ENCODE measurements at regions not wholly inside any gene's neighbourhood (a gene's known extent, or its start where the extent isn't known, plus 50 kb on each side); places are given as distances from the start of the nearest gene placed in this dataset.

DNA sequence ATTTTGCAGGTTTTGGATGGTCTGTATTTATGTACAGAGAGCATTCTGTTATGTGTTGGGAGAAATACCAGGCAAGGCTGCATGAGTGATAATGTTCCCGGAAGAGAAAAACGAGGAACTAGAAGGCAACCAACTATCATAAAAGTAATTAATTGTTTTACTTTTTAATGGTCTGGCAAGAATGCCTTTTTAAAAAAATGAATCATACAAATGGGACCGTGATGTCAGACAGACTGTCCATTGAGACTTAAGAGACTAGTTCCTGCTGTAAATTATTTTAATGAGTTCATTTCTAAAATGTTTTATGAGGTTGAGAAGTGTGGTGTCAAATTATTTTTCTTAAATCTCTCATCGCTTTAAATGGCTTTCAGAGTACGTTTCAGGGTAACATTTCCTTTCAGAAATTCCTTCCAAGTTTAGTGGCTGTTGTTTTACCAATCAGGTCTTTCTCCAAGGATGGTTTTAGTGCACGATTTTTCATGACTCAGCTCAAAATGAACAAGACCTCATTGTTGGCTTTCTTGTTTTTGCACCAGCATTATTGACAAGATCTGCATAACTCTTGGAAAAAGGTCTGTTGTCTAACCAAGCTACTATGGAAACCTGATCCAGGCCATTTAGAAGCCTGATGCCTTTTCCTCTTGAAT lies 86.1 kb upstream of the ARHGAP5 start:
- H3K36me3 Mint-ChIP-seq, result no peaks in the 10 kb centered on the region
- peaks cover 3 to 11% (median 9%) of the 10 kb centered on the region in 3 donors for H3K9me3 Mint-ChIP-seq
- H3K4me1 Mint-ChIP-seq, result no peaks in the 10 kb centered on the region
- no peak overlapping the region for H3K4me3 Mint-ChIP-seq
- peaks cover 9% of the 10 kb centered on the region for H3K27me3 Mint-ChIP-seq
- no peak overlapping the region for H3K27ac Mint-ChIP-seq

DNA sequence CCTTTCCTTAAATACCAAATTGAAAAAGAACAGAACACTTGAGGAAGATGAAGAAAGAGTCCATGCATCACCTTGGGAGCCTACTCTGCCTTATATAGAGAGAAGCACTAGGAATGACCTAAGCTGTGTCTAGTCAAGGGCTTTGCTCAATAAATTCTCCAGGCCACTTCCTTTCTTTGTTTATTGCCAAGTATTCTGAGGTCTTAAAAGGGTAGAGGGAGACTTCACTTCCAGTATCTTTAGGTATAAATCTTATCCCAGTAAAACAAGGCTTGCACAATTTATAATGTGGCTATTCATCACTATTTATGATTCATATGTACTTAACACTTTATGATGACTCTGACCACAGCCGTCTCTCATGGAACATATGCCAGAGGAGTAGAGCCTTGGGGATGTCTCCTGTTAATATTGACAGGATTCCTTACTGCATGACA lies 85.1 kb upstream of the ARHGAP5 start:
- Mint-ChIP-seq H3K9me3 (peaks cover 0 to 2% (median 0%) of the 10 kb centered on the region in 3 donors), H3K4me1 (no peaks in the 10 kb centered on the region), H3K27ac (no peak overlapping the region), H3K4me3 (no peak overlapping the region), H3K36me3 (no peaks in the 10 kb centered on the region), H3K27me3 (peaks cover 9% of the 10 kb centered on the region)

DNA sequence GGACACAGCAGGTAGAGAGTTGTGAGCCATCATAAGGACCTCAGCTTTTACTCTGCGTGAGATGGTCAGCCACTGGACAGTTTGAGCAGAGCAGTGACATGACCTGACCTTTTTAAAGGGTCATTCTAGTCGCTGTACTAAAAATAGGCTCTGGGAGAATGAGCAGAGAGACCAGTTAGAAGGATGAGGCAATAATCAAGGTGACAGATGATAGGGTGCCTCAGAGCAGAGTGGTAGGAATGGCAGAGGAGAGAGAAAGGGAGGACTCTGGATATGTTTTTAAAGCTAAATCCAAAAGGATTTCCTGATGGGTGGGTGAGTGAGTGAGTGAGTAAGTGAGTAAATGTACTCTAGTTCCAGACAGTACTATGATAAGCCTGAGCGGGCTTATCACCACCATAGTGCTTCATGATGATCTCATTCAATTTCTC lies 83.6 kb upstream of the ARHGAP5 start:
- H3K9me3 Mint-ChIP-seq, result peaks cover 0 to 1% (median 0%) of the 10 kb centered on the region in 3 donors
- H3K4me1 Mint-ChIP-seq, result no peaks in the 10 kb centered on the region
- no peak overlapping the region for H3K27ac Mint-ChIP-seq
- H3K36me3 Mint-ChIP-seq, result no peaks in the 10 kb centered on the region
- no peak overlapping the region for H3K4me3 Mint-ChIP-seq
- peaks cover 5% of the 10 kb centered on the region for H3K27me3 Mint-ChIP-seq

DNA sequence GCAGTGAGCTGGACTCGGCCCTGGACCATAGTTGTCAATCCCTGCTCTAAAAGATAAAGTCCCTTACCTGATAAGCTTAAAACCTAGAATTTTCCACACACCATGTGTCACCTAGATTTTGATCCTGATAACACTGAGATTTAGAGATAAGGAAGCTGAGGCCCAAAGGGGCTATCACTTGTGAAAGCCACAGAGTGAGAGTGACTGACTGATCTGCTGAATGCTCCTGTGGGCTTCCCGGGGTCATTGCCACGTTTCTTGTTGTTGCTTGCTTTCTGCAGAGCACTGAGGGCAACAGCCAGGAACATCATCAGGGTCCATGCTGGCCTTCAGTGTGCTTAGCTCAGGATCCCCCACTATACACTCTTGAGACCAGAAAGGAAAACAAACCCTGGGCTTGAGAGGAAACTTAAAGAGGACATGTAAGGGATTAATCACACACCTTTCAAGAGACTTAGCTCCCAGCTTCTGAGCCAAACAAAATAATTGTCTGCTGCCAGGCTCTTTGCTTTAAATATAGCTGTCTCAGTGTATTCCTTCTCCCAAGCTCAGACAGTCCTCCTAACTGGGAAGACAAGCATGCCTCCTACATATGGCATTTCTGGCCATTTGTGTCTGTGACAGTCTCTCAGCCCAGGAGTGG lies 82.6 kb upstream of the ARHGAP5 start:
- H3K4me1 Mint-ChIP-seq, result no peaks in the 10 kb centered on the region
- H3K27me3 Mint-ChIP-seq, result peaks cover 5% of the 10 kb centered on the region
- no peak overlapping the region for H3K4me3 Mint-ChIP-seq
- H3K36me3 Mint-ChIP-seq, result no peaks in the 10 kb centered on the region
- H3K27ac Mint-ChIP-seq, result no peak overlapping the region
- peaks cover 0 to 1% (median 0%) of the 10 kb centered on the region in 3 donors for H3K9me3 Mint-ChIP-seq

DNA sequence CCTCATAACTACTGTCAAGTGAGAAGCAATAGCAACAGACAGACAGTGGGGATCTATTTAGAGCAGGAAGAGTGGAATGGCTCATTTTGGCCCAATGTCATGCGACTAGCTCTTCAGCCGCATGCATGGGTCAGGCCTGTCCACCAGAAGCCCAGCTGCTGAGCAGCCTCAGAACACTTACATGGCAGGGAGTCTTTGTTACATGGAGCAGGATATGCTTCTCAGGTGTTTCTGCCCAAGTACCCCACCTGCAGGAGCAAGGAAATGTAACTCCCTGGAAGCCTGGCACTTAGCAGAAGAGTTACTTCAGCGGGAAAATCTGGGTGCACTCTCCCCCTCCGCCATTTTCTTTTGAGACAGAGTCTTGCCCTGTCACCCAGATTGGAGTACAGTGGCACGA lies 73.5 kb upstream of the ARHGAP5 start:
- Mint-ChIP-seq H3K27me3 (no peaks in the 10 kb centered on the region), H3K4me3 (no peak overlapping the region), H3K27ac (no peak overlapping the region), H3K9me3 (no peaks in the 10 kb centered on the region), H3K36me3 (no peaks in the 10 kb centered on the region), H3K4me1 (peaks cover 0 to 5% (median 0%) of the 10 kb centered on the region in 3 donors)

DNA sequence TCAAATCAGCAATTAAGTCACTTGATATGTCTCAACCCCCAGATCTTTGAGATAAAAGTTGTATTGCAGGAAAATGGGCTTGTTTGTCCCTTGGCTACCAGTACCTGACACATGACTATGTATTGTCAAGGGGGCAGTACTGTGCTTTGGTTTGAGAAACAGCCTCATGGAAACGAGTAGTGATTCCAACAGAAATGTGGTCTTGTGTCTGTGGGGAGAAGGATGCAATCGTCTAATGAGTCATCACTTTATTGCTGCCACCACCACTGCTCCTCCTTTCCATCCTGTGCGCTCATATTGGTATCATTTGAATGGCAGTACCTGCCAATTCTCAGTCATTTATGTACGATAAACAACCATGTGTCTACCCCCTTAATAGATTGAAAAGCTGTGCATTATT lies 72.8 kb upstream of the ARHGAP5 start:
- no peaks in the 10 kb centered on the region for H3K36me3 Mint-ChIP-seq
- no peaks in the 10 kb centered on the region for H3K27me3 Mint-ChIP-seq
- no peaks in the 10 kb centered on the region for H3K9me3 Mint-ChIP-seq
- H3K4me1 Mint-ChIP-seq, result peaks cover 0 to 5% (median 0%) of the 10 kb centered on the region in 3 donors
- no peak overlapping the region for H3K4me3 Mint-ChIP-seq
- no peak overlapping the region for H3K27ac Mint-ChIP-seq

DNA sequence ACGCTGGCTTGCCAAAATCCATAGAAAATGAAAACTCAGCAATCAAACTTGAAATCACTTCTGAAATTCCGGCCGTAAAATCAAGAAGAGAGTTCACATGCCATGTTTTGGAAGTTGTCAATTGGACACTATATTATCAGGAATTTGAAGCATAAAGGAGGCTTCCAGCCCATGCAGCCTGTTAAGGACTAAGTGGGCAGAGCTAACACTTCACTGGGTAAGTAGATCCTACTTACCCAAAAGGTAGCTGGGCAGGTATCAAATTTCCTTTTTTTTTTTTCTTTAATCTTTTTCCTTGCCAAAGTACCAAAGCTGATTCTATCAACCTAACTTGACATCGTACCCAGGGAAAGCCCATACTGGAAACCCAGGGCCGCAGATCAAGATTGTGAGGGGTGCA lies 71.5 kb upstream of the ARHGAP5 start:
- no peak overlapping the region for H3K4me3 Mint-ChIP-seq
- peaks cover 0 to 5% (median 0%) of the 10 kb centered on the region in 3 donors for H3K4me1 Mint-ChIP-seq
- H3K27ac Mint-ChIP-seq, result no peak overlapping the region
- no peaks in the 10 kb centered on the region for H3K36me3 Mint-ChIP-seq
- H3K9me3 Mint-ChIP-seq, result no peaks in the 10 kb centered on the region
- no peaks in the 10 kb centered on the region for H3K27me3 Mint-ChIP-seq

DNA sequence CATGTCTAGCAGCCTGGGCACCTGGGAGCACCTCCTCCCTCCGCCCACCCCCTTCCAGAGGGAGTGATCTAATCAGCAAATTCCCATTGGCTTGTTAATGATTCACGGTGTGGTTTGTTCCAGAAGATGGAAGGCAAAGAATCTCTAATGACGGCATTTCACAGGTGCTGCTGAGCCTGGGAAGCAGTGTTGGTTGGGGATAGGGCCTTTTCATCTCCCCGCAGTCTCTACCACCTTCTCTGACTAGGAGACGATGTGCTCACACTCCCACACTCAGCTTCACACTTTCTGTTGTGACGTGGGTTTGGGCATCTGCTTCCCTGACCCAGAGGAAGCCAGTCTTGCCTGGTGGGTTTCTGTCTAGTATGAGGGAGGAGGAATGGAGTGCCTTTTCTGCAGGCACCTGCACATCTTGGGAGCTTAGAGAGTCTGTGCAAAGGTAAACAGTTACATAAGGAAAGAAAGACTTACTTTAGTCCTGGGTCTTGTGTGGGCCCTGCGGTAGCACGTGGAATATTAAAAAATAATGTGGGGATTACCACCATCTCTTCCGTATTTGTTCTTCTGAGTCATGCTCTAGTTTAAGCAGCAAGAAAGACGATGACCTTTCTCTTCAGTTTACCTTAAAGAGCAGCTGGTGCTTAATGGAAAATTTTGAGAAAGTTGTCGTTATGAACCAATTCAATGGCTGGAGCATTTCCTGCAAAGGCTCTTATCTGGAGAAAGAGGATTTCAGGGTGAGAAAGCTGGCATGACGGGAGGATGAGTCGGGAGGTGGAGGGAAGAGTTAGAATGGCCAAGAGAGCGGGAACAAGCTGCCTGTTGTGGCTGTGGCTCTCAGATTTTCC lies 70.6 kb upstream of the ARHGAP5 start:
- H3K27ac Mint-ChIP-seq, result no peak overlapping the region
- no peaks in the 10 kb centered on the region for H3K36me3 Mint-ChIP-seq
- no peaks in the 10 kb centered on the region for H3K27me3 Mint-ChIP-seq
- H3K4me1 Mint-ChIP-seq, result peaks cover 0 to 5% (median 0%) of the 10 kb centered on the region in 3 donors
- H3K9me3 Mint-ChIP-seq, result no peaks in the 10 kb centered on the region
- H3K4me3 Mint-ChIP-seq, result no peak overlapping the region

DNA sequence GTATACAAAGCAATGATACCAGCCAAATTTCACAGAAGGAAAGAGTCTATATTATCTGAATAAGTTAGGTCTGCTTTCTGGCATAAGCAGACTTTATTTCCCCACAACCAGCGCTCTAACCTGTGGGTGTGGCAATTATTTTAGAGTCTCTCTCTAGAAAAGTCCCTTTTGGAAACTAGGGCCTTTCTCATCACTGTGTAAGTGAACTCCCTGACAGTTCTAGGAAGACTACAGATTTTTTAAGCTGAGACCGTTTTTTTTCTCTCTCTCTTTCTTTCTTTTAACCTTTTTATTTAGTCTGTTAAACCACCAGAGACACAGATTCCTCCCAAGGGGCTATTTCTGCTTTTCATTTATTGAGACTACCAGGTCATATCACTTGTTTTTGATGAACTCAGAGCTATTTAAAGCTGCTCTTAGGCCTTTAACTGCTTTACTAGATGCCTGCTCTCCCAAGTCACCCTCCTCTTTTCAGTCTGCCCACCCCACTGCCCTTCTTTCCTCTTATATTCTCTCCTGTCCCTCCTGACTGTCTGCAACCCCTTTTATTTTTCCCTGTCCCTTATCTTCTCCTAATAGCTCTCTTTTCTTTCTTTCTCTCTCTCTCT lies 69.2 kb upstream of the ARHGAP5 start:
- Mint-ChIP-seq H3K27ac (no peak overlapping the region), H3K27me3 (no peaks in the 10 kb centered on the region), H3K36me3 (no peaks in the 10 kb centered on the region), H3K4me1 (peaks cover 0 to 5% (median 0%) of the 10 kb centered on the region in 3 donors), H3K4me3 (no peak overlapping the region), H3K9me3 (no peaks in the 10 kb centered on the region)

DNA sequence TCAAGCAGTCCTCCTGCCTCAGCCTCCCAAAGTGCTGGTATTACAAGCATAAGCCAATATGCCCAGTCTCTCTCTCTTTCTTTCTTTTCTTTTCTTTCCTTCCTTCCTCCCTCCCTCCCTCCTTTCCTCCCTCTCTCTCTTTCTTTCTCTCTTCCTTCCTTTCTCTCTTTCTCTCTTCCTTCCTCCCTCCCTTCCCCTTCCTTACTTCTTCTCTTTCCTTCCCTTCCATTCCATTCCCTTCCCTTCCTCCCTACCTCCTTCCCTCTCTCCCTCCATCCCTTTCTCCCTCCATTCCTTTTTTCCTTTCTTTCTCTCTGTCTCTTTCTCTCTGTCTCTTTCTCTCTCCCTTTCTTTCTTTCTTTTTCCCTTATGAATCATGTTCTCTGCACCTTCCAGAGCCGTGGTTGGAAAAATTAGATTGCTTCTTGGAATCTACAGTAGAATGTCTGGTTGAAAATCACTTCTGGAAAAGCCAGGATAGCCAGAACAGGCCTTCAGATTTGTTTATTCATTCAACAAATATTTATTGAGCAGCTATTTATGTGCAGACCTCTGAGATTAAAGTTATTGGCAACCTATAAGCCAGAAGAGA lies 68.4 kb upstream of the ARHGAP5 start:
- Mint-ChIP-seq H3K27me3 (no peaks in the 10 kb centered on the region), H3K9me3 (no peaks in the 10 kb centered on the region), H3K36me3 (no peaks in the 10 kb centered on the region), H3K27ac (no peak overlapping the region), H3K4me3 (no peak overlapping the region), H3K4me1 (peaks cover 0 to 5% (median 0%) of the 10 kb centered on the region in 3 donors)

DNA sequence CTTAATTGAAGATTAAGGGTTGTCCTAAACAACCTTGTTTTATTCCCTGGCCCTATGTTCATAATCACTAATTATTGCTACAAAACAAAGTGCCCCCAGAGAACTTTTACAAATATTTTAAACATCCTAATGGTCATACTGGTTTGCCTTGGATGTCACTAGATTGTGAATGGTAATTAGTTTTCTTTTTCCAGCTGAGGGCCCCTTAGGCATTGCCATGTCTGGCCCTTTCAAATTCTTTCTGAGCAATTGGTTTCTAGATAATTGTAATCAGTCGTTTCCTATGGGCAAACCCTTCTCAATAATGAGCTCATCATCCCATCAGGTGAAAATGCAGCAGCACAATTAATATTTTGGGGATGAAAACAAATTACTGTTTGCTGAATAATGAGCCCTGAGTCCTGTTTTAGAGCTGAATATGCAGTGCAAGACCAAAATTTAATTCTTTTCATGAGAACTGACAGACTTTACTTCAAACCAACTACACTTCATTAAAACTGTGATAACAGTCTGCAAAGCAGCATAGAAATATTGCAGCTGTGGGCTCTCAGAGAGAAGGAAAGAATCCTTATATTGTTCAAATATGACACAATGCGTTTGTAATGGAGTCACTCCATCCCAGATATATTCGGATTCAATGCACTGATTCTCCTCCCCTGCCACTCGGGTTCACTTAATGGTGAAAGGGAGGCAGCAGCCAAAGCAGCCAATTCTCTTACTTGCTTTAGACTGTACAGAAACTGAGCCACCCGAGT lies 67.7 kb upstream of the ARHGAP5 start:
- Mint-ChIP-seq H3K36me3 (no peaks in the 10 kb centered on the region), H3K4me1 (peaks cover 0 to 5% (median 0%) of the 10 kb centered on the region in 3 donors), H3K27me3 (no peaks in the 10 kb centered on the region), H3K9me3 (no peaks in the 10 kb centered on the region), H3K27ac (no peak overlapping the region), H3K4me3 (no peak overlapping the region)

DNA sequence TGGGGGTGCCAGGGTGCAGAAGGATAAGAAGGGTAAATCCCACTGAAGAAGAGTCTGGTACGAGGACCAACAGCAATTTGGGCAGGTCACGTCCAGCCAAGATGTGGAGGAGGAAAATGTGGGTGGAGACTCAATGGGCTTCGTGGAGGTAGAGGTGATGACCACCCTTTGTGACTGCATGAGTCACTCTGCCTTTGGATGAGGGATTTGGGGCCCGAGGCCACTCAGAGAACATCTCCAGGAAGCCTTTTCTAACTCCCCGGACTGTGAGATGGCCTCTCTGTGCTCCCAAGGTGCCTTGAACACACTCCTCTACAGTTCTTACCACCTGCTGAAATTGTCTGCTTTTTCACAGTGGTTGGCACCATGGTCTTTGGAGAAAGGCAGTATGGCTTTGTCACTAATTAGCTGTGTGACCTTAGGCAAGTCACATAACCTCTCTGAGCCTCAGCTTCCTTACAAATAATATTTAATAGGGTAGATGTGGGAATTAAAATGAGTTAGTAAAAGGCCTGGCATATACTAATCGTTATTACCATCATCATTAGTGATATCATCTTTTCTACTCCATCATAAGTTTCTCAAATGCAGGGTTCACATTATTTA lies 67.0 kb upstream of the ARHGAP5 start:
- Mint-ChIP-seq H3K9me3 (no peaks in the 10 kb centered on the region), H3K4me1 (peaks cover 0 to 5% (median 0%) of the 10 kb centered on the region in 3 donors), H3K27ac (no peak overlapping the region), H3K27me3 (no peaks in the 10 kb centered on the region), H3K4me3 (no peak overlapping the region), H3K36me3 (no peaks in the 10 kb centered on the region)

DNA sequence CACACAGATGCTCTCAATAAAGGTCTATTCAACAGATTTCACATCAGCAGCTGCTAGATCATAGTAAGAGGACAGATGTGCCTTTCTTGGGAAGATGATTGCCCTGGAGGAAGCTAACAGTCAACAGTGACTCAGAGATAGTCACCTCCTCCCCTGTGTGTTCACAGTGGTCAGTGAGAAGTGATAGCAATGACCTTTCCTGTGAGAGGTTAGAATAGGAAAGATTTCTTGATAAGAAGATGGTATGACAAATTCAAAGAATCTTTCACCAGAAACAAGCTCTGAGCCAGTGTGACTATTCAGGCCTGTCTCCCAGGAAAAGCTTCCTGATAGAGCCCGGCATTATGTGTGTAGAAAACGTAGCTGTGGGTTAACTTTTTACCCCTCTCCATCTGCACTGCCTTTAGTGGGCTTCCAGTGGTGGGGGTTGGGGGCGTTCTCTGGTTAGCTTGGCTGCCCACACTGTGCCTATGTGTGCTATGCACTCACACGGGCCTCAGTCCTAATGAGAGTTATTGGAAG lies 66.4 kb upstream of the ARHGAP5 start:
- H3K27me3 Mint-ChIP-seq, result no peaks in the 10 kb centered on the region
- no peak overlapping the region for H3K27ac Mint-ChIP-seq
- no peaks in the 10 kb centered on the region for H3K36me3 Mint-ChIP-seq
- no peak overlapping the region for H3K4me3 Mint-ChIP-seq
- H3K4me1 Mint-ChIP-seq, result peaks cover 0 to 5% (median 0%) of the 10 kb centered on the region in 3 donors
- no peaks in the 10 kb centered on the region for H3K9me3 Mint-ChIP-seq

DNA sequence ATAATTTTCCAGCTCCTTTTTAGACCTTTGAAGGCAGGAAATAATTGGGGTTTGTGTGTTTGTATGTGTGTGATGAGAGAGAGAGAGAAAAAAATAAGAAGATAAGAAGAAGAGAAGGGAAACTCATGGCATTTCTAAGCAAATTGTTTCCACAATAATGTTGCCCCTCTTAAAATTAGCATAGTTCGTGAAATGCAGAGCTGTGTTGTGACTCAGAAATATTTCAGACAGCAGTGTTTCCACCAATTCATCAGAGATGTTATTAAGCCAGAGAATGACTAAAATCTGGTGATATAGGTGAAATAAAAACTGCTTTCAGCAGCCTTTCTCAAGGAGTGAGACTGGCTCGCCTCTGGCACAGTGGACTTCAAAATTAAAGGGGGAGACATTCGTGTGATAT lies 65.9 kb upstream of the ARHGAP5 start:
- H3K27ac Mint-ChIP-seq, result no peak overlapping the region
- peaks cover 0 to 5% (median 0%) of the 10 kb centered on the region in 3 donors for H3K4me1 Mint-ChIP-seq
- H3K36me3 Mint-ChIP-seq, result no peaks in the 10 kb centered on the region
- H3K9me3 Mint-ChIP-seq, result no peaks in the 10 kb centered on the region
- H3K27me3 Mint-ChIP-seq, result no peaks in the 10 kb centered on the region
- H3K4me3 Mint-ChIP-seq, result no peak overlapping the region

Data from IgD-negative memory B cell (primary cell).